ENCODE measurements at regions not wholly inside any gene's neighbourhood (a gene's known extent, or its start where the extent isn't known, plus 50 kb on each side); places are given as distances from the start of the nearest gene placed in this dataset.

DNA sequence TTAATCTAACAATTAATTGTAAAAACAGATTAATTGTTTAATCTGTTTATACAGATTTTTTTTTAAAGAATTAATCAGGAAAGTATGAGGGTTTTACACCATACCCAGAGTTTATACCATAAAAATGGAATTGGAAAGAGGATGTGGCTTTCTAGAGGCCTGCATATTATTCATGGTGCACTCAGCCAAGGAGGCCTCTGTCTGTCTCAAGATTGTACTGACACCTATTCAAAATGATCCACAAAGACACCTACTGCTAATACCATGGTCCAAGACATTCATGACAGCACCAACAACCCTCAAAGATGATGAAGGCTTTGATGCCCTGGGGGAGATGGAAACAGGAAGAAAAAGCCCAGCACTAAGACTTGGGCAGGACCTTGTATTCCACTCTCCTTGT lies 58.1 kb upstream of the MAST4 start:
- peaks cover 2 to 7% of the 10 kb centered on the region in 2 donors for H3K27me3 Mint-ChIP-seq
- H3K4me3 Mint-ChIP-seq: no peak overlapping the region
- Histone ChIP-seq H3K27ac (ENCODE audit: low read depth, low read length) (no peak overlapping the region), H3K36me3 (ENCODE audit: insufficient read depth, low read length) (no peaks in the 10 kb centered on the region), H3K4me1 (ENCODE audit: insufficient read depth, low read length) (no peaks in the 10 kb centered on the region), H3K4me3 (ENCODE audit: low read length) (no peak overlapping the region), H3K27me3 (ENCODE audit: insufficient read depth, low read length, poor library complexity, severe bottlenecking) (no peaks in the 10 kb centered on the region), H3K9me3 (ENCODE audit: low read length) (no peaks in the 10 kb centered on the region)
- no peak overlapping the region for H3K27ac Mint-ChIP-seq
- ChIA-PET POLR2A (no interaction called here), CTCF (no interaction called here)
- H3K9me3 Mint-ChIP-seq: peaks cover 0 to 4% (median 0%) of the 10 kb centered on the region in 5 donors
- no peaks in the 10 kb centered on the region for H3K4me1 Mint-ChIP-seq
- H3K36me3 Mint-ChIP-seq: no peaks in the 10 kb centered on the region
- no peak for DNase-seq

DNA sequence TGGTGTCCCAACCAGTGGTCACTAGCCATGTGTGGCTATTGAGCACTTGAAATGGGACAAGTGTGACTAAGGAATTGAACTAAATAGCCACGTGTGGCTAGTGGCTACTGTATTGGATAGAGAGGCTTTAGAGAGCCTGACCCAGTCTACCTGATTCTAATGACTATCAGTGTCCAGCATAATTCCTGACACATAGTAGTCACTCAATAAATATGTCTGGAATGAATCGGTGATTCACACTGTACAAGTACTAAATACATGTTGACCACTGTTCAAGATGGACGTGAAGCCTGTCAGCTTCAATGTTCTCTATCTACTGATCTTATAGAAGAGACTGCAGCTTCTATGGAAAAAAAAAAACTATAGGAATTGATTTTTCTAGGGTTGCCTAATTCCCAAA lies 57.7 kb upstream of the MAST4 start:
- Histone ChIP-seq H3K36me3 (ENCODE audit: insufficient read depth, low read length) (no peaks in the 10 kb centered on the region), H3K4me3 (ENCODE audit: low read length) (no peak overlapping the region), H3K27ac (ENCODE audit: low read depth, low read length) (no peak overlapping the region), H3K4me1 (ENCODE audit: insufficient read depth, low read length) (no peaks in the 10 kb centered on the region), H3K27me3 (ENCODE audit: insufficient read depth, low read length, poor library complexity, severe bottlenecking) (no peaks in the 10 kb centered on the region), H3K9me3 (ENCODE audit: low read length) (no peaks in the 10 kb centered on the region)
- Mint-ChIP-seq H3K4me1 (no peaks in the 10 kb centered on the region), H3K36me3 (no peaks in the 10 kb centered on the region), H3K4me3 (no peak overlapping the region), H3K27me3 (peaks cover 2 to 7% of the 10 kb centered on the region in 2 donors), H3K9me3 (peaks cover 0 to 4% (median 0%) of the 10 kb centered on the region in 5 donors), H3K27ac (no peak overlapping the region)
- no peak for DNase-seq
- ChIA-PET CTCF (no interaction called here), POLR2A (no interaction called here)

DNA sequence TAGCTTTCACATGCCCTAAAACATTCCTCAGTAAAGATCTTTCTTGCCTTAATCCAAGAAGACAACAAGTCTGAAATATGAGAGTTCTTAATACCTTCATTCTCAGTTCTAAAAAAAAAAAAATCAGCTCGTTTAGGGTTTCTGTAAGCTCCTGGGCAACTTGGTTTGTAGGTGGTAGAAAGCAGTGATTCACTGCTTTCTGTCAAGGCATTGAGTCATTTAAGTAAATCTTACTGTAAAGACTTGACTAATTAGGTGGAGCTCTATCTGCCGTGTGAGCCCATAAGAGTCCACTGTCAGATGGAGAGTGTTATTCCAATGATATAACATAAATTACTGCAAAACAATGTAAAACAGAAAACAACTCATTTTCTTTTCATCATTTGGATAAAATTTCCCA lies 56.1 kb upstream of the MAST4 start:
- no peaks in the 10 kb centered on the region for H3K4me1 Mint-ChIP-seq
- H3K27me3 ChIP-seq (ENCODE audit: insufficient read depth, low read length, poor library complexity, severe bottlenecking): no peaks in the 10 kb centered on the region
- ChIA-PET CTCF (no interaction called here), POLR2A (no interaction called here)
- DNase-seq: no peak
- no peaks in the 10 kb centered on the region for H3K9me3 ChIP-seq (ENCODE audit: low read length)
- H3K27ac Mint-ChIP-seq: no peak overlapping the region
- H3K4me3 Mint-ChIP-seq: no peak overlapping the region
- no peaks in the 10 kb centered on the region for H3K4me1 ChIP-seq (ENCODE audit: insufficient read depth, low read length)
- H3K4me3 ChIP-seq (ENCODE audit: low read length): no peak overlapping the region
- peaks cover 0 to 4% (median 0%) of the 10 kb centered on the region in 5 donors for H3K9me3 Mint-ChIP-seq
- no peaks in the 10 kb centered on the region for H3K36me3 Mint-ChIP-seq
- H3K36me3 ChIP-seq (ENCODE audit: insufficient read depth, low read length): no peaks in the 10 kb centered on the region
- H3K27me3 Mint-ChIP-seq: peaks cover 2 to 7% of the 10 kb centered on the region in 2 donors
- no peak overlapping the region for H3K27ac ChIP-seq (ENCODE audit: low read depth, low read length)

DNA sequence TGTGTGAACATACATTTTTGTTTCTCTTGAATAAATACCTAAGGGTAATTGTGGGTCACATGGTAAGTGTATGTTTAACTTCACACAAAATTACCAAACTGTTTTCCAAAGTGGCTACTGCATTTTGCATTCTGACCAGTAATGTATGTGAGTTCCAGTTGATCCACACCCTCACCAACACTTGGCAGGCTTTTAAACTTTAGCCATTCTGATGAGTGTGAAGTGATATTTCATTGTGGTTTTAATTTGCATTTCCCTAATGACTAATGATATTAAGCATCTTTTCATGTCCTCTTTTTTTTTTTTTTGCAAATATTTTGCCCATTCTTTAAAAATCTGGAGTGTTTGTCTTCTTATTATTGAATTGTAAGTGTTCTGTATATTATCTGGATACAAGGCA lies 53.5 kb upstream of the MAST4 start:
- Mint-ChIP-seq H3K27me3 (peaks cover 0 to 4% of the 10 kb centered on the region in 2 donors), H3K27ac (no peak overlapping the region), H3K36me3 (no peaks in the 10 kb centered on the region), H3K9me3 (peaks cover 0 to 8% (median 7%) of the 10 kb centered on the region in 5 donors), H3K4me3 (no peak overlapping the region), H3K4me1 (no peaks in the 10 kb centered on the region)
- H3K4me1 ChIP-seq (ENCODE audit: insufficient read depth, low read length): no peaks in the 10 kb centered on the region
- no peaks in the 10 kb centered on the region for H3K36me3 ChIP-seq (ENCODE audit: insufficient read depth, low read length)
- H3K27ac ChIP-seq (ENCODE audit: low read depth, low read length): no peak overlapping the region
- no peaks in the 10 kb centered on the region for H3K27me3 ChIP-seq (ENCODE audit: insufficient read depth, low read length, poor library complexity, severe bottlenecking)
- ChIA-PET POLR2A (no interaction called here), CTCF (no interaction called here)
- no peak overlapping the region for H3K4me3 ChIP-seq (ENCODE audit: low read length)
- no peak for DNase-seq
- H3K9me3 ChIP-seq (ENCODE audit: low read length): no peaks in the 10 kb centered on the region
